ENCODE measurements at regions not wholly inside any gene's neighbourhood (a gene's known extent, or its start where the extent isn't known, plus 50 kb on each side); places are given as distances from the start of the nearest gene placed in this dataset.

DNA sequence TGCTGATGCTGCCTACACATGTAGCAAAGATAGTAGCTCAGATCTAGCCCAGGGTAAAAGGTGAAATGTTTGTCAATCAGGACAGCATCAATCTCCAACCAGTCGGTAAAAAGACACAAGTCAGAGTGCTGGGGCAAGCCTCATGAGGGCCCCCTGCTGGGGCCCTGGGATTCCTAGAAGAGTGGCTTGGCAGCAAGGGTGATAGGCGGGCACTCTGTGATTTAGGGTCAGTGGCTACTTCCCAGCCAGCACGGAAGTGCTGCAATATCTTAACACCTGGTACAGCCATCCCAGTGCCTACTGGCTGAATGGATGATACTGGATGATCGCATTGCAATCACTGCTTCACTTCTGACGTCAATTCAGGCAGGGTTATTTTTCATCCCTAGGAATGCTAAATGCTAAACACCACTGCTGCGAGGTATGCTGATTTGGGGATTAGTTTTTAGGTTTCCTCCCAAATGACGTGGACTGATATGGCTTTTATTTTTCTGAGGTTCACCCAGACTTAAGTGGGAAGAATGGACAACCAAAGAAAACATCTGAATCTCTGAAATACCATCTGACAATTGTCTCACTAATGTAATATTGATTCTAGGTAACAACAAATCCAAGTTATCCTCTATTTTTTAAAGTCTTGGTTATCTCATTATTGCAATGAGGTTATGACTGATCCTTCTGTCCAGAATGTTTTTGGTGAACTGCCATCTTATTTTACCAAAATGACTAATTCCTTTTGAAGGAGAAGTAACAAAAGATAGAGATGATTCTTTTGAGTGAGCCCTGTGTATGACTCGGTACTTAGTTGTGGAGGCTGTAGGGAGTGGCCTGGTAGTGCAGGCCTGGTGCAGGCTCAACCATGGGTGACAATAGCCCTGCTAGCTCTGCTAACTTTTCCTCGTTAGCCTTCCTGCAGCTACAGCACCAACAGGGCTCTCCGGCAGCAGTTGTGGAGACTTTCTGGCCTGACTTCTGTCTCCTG lies 432.5 kb downstream of the FGF9 start:
- H3K79me2 ChIP-seq (ENCODE audit: control insufficient read depth, insufficient read depth, low read length): no peaks in the 10 kb centered on the region
- no peaks in the 10 kb centered on the region for H3K27me3 ChIP-seq (ENCODE audit: control insufficient read depth, extremely low read depth, insufficient read depth, low read length)
- TF ChIP-seq, protein P1, sequence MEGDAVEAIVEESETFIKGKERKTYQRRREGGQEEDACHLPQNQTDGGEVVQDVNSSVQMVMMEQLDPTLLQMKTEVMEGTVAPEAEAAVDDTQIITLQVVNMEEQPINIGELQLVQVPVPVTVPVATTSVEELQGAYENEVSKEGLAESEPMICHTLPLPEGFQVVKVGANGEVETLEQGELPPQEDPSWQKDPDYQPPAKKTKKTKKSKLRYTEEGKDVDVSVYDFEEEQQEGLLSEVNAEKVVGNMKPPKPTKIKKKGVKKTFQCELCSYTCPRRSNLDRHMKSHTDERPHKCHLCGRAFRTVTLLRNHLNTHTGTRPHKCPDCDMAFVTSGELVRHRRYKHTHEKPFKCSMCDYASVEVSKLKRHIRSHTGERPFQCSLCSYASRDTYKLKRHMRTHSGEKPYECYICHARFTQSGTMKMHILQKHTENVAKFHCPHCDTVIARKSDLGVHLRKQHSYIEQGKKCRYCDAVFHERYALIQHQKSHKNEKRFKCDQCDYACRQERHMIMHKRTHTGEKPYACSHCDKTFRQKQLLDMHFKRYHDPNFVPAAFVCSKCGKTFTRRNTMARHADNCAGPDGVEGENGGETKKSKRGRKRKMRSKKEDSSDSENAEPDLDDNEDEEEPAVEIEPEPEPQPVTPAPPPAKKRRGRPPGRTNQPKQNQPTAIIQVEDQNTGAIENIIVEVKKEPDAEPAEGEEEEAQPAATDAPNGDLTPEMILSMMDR (optimal IDR thresholded peaks at IDR 0.05 in 1 of 3, IDR thresholded peaks at IDR 0.05 in 1 of 3, conservative IDR thresholded peaks at IDR 0.05 in 1 of 3; ENCODE audit: extremely low read depth in 1 of 3, insufficient read depth in 2 of 3, low read length in 3 of 3): no peak
- no peak for TF ChIP-seq EZH2 (IDR thresholded peaks at IDR 0.05; ENCODE audit: low read length)
- H3K36me3 ChIP-seq (ENCODE audit: control insufficient read depth in 2 of 2, extremely low read depth in 1 of 2, insufficient read depth in 2 of 2, low read length in 2 of 2): no peaks in the 10 kb centered on the region
- no peak overlapping the region for H3K4me3 ChIP-seq (ENCODE audit: control insufficient read depth in 2 of 3, extremely low read depth in 1 of 3, insufficient read depth in 2 of 3, low read depth in 1 of 3, low read length in 3 of 3)
- no peaks in the 10 kb centered on the region for H4K20me1 ChIP-seq (ENCODE audit: control insufficient read depth, extremely low read depth, insufficient read depth, low read length)
- H3K4me2 ChIP-seq (ENCODE audit: control insufficient read depth, extremely low read depth, insufficient read depth, low read depth, low read length): no peak overlapping the region
- no peaks in the 10 kb centered on the region for H3K9me1 ChIP-seq (ENCODE audit: control insufficient read depth, extremely low read depth, insufficient read depth, low read length)
- no peak overlapping the region for H2AFZ ChIP-seq (ENCODE audit: control insufficient read depth, low read length)
- dilution Hi-C loops (cut with MboI; ENCODE audit: extremely low pct_ligation_motif_present, low sequenced_read_pairs): no loop called here
- DNase-seq (ENCODE audit: low read depth, low spot score): no peak
- H3K9me3 ChIP-seq (ENCODE audit: control insufficient read depth, low read depth, low read length): peaks cover 2% of the 10 kb centered on the region
- no peak overlapping the region for H3K27ac ChIP-seq (ENCODE audit: control insufficient read depth, insufficient read depth, low read length)
- FAIRE-seq: no peak
- H3K9ac ChIP-seq (ENCODE audit: control insufficient read depth, extremely low read depth, insufficient read depth, low read length): no peak overlapping the region
- H3K4me1 ChIP-seq (ENCODE audit: control insufficient read depth, extremely low read depth, insufficient read depth, low read length): no peaks in the 10 kb centered on the region

DNA sequence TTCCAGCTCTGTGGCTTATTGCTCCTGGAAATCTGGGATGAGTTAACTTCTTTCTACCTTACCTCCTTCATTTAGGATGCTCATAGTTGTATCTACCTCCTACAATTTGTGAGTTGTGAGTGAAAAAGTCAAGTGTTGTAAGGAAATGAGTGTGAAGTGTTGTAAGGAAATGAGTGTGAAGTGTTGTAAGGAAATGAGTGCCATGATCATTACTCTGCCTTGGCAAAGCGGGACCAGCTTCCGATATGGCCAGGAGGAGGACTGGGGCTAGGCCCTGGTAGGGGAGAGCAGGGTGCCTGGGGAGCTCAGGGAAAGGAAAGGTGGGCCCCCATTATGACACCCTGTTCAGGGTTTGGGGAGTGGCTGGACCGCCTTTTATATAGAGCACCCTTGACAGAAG lies 435.2 kb downstream of the FGF9 start:
- no peak overlapping the region for H3K4me3 ChIP-seq (ENCODE audit: control insufficient read depth in 2 of 3, extremely low read depth in 1 of 3, insufficient read depth in 2 of 3, low read depth in 1 of 3, low read length in 3 of 3)
- H3K4me2 ChIP-seq (ENCODE audit: control insufficient read depth, extremely low read depth, insufficient read depth, low read depth, low read length): no peak overlapping the region
- H3K27ac ChIP-seq (ENCODE audit: control insufficient read depth, insufficient read depth, low read length): no peak overlapping the region
- H3K9me3 ChIP-seq (ENCODE audit: control insufficient read depth, low read depth, low read length): peaks cover 2% of the 10 kb centered on the region
- H3K27me3 ChIP-seq (ENCODE audit: control insufficient read depth, extremely low read depth, insufficient read depth, low read length): no peaks in the 10 kb centered on the region
- dilution Hi-C loops (cut with MboI; ENCODE audit: extremely low pct_ligation_motif_present, low sequenced_read_pairs): no loop called here
- no peak for TF ChIP-seq EZH2 (IDR thresholded peaks at IDR 0.05; ENCODE audit: low read length)
- TF ChIP-seq, protein P1 (optimal IDR thresholded peaks at IDR 0.05 in 1 of 3, IDR thresholded peaks at IDR 0.05 in 1 of 3, conservative IDR thresholded peaks at IDR 0.05 in 1 of 3; ENCODE audit: extremely low read depth in 1 of 3, insufficient read depth in 2 of 3, low read length in 3 of 3): no peak
- no peak overlapping the region for H2AFZ ChIP-seq (ENCODE audit: control insufficient read depth, low read length)
- DNase-seq (ENCODE audit: low read depth, low spot score) (no peak), FAIRE-seq (no peak)
- no peak overlapping the region for H3K9ac ChIP-seq (ENCODE audit: control insufficient read depth, extremely low read depth, insufficient read depth, low read length)
- no peaks in the 10 kb centered on the region for H3K9me1 ChIP-seq (ENCODE audit: control insufficient read depth, extremely low read depth, insufficient read depth, low read length)
- no peaks in the 10 kb centered on the region for H3K79me2 ChIP-seq (ENCODE audit: control insufficient read depth, insufficient read depth, low read length)
- H3K36me3 ChIP-seq (ENCODE audit: control insufficient read depth in 2 of 2, extremely low read depth in 1 of 2, insufficient read depth in 2 of 2, low read length in 2 of 2): no peaks in the 10 kb centered on the region
- H3K4me1 ChIP-seq (ENCODE audit: control insufficient read depth, extremely low read depth, insufficient read depth, low read length): no peaks in the 10 kb centered on the region
- no peaks in the 10 kb centered on the region for H4K20me1 ChIP-seq (ENCODE audit: control insufficient read depth, extremely low read depth, insufficient read depth, low read length)

Data from keratinocyte (primary cell).